ENCODE measurements at regions not wholly inside any gene's neighbourhood (a gene's known extent, or its start where the extent isn't known, plus 50 kb on each side); places are given as distances from the start of the nearest gene placed in this dataset.

DNA sequence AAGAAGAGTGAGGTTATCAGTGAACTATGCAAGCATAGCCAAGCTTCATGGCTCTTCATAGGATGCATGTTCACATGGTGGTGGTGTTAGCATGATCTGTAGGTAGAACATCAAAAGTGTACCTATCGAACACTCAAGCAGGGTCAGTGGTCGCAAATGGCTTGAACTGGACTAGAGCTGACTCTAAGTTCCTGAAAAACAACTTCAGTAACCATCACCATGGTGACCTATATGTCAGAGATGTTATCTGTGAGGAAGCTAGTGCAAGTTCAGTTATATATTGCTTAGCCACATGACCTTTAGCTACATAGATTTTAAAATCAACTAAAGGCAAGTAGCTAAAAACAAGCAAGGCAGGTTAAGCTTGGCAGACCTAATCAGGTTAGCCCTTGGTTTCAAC is 163.1 kb upstream of the AGR3 start:
- Histone ChIP-seq H3K23ac (ENCODE audit: insufficient read length, low read depth, low read length) (no peak overlapping the region), H4K8ac (replicated peaks; ENCODE audit: insufficient read length, low read depth, low read length) (no peak overlapping the region), H3K4me2 (ENCODE audit: insufficient read depth, insufficient read length, low read length) (no peak overlapping the region), H3K4me1 (ENCODE audit: insufficient read depth, low read length) (no peaks in the 10 kb centered on the region; the same call in 1 of the 2 replicates), H3K79me1 (ENCODE audit: insufficient read depth, low read depth, low read length, poor library complexity, severe bottlenecking) (no peaks in the 10 kb centered on the region), H3K27ac (ENCODE audit: insufficient read length, low read depth, low read length) (no peak overlapping the region), H2AFZ (ENCODE audit: low read length) (no peak overlapping the region), H2AK5ac (ENCODE audit: insufficient read length, low read length) (no peak overlapping the region), H3K4ac (ENCODE audit: low read depth, low read length) (no peak overlapping the region), H3K79me2 (ENCODE audit: insufficient read depth, low read length) (no peaks in the 10 kb centered on the region), H3K27me3 (ENCODE audit: insufficient read depth, low read length) (no peaks in the 10 kb centered on the region), H2BK15ac (ENCODE audit: low read depth, low read length) (no peak overlapping the region), H3K14ac (ENCODE audit: insufficient read depth, low read length) (no peak overlapping the region), H2BK120ac (ENCODE audit: low read depth, low read length, poor library complexity, severe bottlenecking) (no peak overlapping the region), H3K56ac (ENCODE audit: insufficient read length, low read depth, low read length) (no peak overlapping the region), H4K91ac (ENCODE audit: insufficient read length, low read depth, low read length) (no peak overlapping the region), H2BK20ac (ENCODE audit: low read depth, low read length, poor library complexity, severe bottlenecking) (no peak overlapping the region), H3T11ph (ENCODE audit: low read length) (no peak overlapping the region), H4K5ac (ENCODE audit: insufficient read length, low read depth, low read length) (no peak overlapping the region), H4K20me1 (ENCODE audit: control insufficient read depth, insufficient read depth, insufficient read length) (no peaks in the 10 kb centered on the region), H3K9ac (ENCODE audit: extremely low read depth, insufficient read length, low read length) (no peak overlapping the region), H3K9me3 (ENCODE audit: control insufficient read depth, low read depth, low read length) (no peaks in the 10 kb centered on the region), H2BK5ac (ENCODE audit: insufficient read length, low read length) (no peak overlapping the region), H2BK12ac (ENCODE audit: insufficient read length, low read depth, low read length) (no peak overlapping the region), H3K18ac (ENCODE audit: insufficient read length, low read depth, low read length) (no peak overlapping the region), H3K23me2 (ENCODE audit: insufficient read length, low read depth, low read length, poor library complexity, severe bottlenecking) (no peaks in the 10 kb centered on the region)
- Mint-ChIP-seq H3K4me3 (no peak overlapping the region), H3K4me1 (peaks cover 0 to 3% of the 10 kb centered on the region in 2 experiments; a peak in 1 of 4 replicates), H3K9me3 (no peaks in the 10 kb centered on the region), H3K27ac (no peak overlapping the region), H3K27me3 (ENCODE audit: low read depth) (no peaks in the 10 kb centered on the region), H3K36me3 (ENCODE audit: insufficient read depth in 1 of 3, low read depth in 3 of 3) (no peaks in the 10 kb centered on the region)
- TF ChIP-seq, protein P1, sequence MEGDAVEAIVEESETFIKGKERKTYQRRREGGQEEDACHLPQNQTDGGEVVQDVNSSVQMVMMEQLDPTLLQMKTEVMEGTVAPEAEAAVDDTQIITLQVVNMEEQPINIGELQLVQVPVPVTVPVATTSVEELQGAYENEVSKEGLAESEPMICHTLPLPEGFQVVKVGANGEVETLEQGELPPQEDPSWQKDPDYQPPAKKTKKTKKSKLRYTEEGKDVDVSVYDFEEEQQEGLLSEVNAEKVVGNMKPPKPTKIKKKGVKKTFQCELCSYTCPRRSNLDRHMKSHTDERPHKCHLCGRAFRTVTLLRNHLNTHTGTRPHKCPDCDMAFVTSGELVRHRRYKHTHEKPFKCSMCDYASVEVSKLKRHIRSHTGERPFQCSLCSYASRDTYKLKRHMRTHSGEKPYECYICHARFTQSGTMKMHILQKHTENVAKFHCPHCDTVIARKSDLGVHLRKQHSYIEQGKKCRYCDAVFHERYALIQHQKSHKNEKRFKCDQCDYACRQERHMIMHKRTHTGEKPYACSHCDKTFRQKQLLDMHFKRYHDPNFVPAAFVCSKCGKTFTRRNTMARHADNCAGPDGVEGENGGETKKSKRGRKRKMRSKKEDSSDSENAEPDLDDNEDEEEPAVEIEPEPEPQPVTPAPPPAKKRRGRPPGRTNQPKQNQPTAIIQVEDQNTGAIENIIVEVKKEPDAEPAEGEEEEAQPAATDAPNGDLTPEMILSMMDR (conservative IDR thresholded peaks at IDR 0.05), result no peak
- WGBS (ENCODE audit: extremely low coverage, insufficient read length, low lambda C conversion rate), result no CpG with 5 or more reads among the region's 2 CpGs
- no peak for DNase-seq
